Brain microvascular endothelial cell (primary cell): ENCODE measurements at regions not wholly inside any gene's neighbourhood (a gene's known extent, or its start where the extent isn't known, plus 50 kb on each side); places are given as distances from the start of the nearest gene placed in this dataset.

Experiments used
- DNase-seq: peaks from one replicate; pipeline ENCODE4 v3.0.0-alpha.2; 2020
- H3K27ac ChIP-seq: fragments of 250-450 bp; sonication (Bioruptor Pico); 2 replicates; pipeline ENCODE4 v1.5.1; 2020; ENCODE audit warnings: mild to moderate bottlenecking, moderate library complexity
- H3K27me3 ChIP-seq: fragments of 250-450 bp; sonication (Bioruptor Pico); replicated peaks from 2 replicates; pipeline ENCODE4 v1.5.1; 2020; ENCODE audit warnings: mild to moderate bottlenecking
- H3K36me3 ChIP-seq: fragments of 250-450 bp; sonication (Bioruptor Pico); replicated peaks from 2 replicates; pipeline ENCODE4 v1.5.1; 2020; ENCODE audit warnings: mild to moderate bottlenecking
- H3K4me3 ChIP-seq: 2 replicates; pipeline ENCODE4 v1.5.1; 2011; ENCODE audit warnings: low read depth, mild to moderate bottlenecking, control low read depth, low read length, moderate library complexity
- CTCF ChIP-seq: IDR thresholded peaks from 2 replicates; pipeline ENCODE4 v1.5.1; 2011; ENCODE audit warnings: low read depth, mild to moderate bottlenecking, moderate library complexity, low read length, control low read depth, inconsistent platforms; ENCODE audit errors: missing control alignments
- in situ Hi-C: cut with HindIII; loops from 2 replicates; pipeline ENCODE4 v1.10.0; 2017; ENCODE audit warnings: low sequenced_read_pairs, low pct_ligation_motif_present

GRCh38 chr5:174910245-174910737, 185.9 kb downstream of the MSX2 start:
- peak; percentile 86 for TF ChIP-seq CTCF
- in situ Hi-C loops = no loop called here
- DNase-seq = peak; percentile 37
- no peaks in the 10 kb centered on the region for H3K36me3 ChIP-seq
- no peak overlapping the region for H3K27ac ChIP-seq
- no peak overlapping the region for H3K4me3 ChIP-seq
- H3K27me3 ChIP-seq = no peaks in the 10 kb centered on the region

- Histone ChIP-seq H3K36me3 (no peaks in the 10 kb centered on the region), H3K4me3 (no peak overlapping the region), H3K27me3 (no peaks in the 10 kb centered on the region), H3K27ac (no peak overlapping the region)
- in situ Hi-C loops = no loop called here
- no peak for TF ChIP-seq CTCF
- no peak for DNase-seq
Measured at GRCh38 chr5:174903172-174903732, 178.9 kb downstream of the MSX2 start.

GRCh38 chr5:174901336-174901735, 177.0 kb downstream of the MSX2 start:
- in situ Hi-C loops = no loop called here

GRCh38 chr5:174900240-174900865, 176.0 kb downstream of the MSX2 start:
- in situ Hi-C loops = no loop called here
- no peak for TF ChIP-seq CTCF
- no peak for DNase-seq
- no peak overlapping the region for H3K4me3 ChIP-seq
- H3K27ac ChIP-seq = no peak overlapping the region
- no peaks in the 10 kb centered on the region for H3K27me3 ChIP-seq
- no peaks in the 10 kb centered on the region for H3K36me3 ChIP-seq

More at GRCh38 chr5:174901336-174901735, 177.0 kb downstream of the MSX2 start:
- TF ChIP-seq CTCF = no peak
- Histone ChIP-seq H3K36me3 (no peaks in the 10 kb centered on the region), H3K27ac (no peak overlapping the region), H3K4me3 (no peak overlapping the region), H3K27me3 (no peaks in the 10 kb centered on the region)
- DNase-seq = no peak

GRCh38 chr5:174897281-174897950, 173.0 kb downstream of the MSX2 start:
- no peak for TF ChIP-seq CTCF
- in situ Hi-C loops = no loop called here
- no peak overlapping the region for H3K27ac ChIP-seq
- DNase-seq = no peak
- no peaks in the 10 kb centered on the region for H3K36me3 ChIP-seq
- no peaks in the 10 kb centered on the region for H3K27me3 ChIP-seq
- no peak overlapping the region for H3K4me3 ChIP-seq
